Fibroblast of lung (primary cell): ENCODE measurements at regions not wholly inside any gene's neighbourhood (a gene's known extent, or its start where the extent isn't known, plus 50 kb on each side); places are given as distances from the start of the nearest gene placed in this dataset.
A peak's percentile ranks its signal among the peaks of the same experiment; 100 is the strongest.

Experiments
- DNase-seq, 2 donors: peaks; one replicate each; pipeline versions ENCODE4 v3.0.0 to v3.0.0-alpha.2; 2010; ENCODE audit warnings: low read depth in 2 of 2
- H2AFZ ChIP-seq: 2 replicates; pipeline ENCODE4 v1.5.1; 2012; ENCODE audit warnings: low read length, control low read depth, inconsistent platforms
- H3K27ac ChIP-seq: 2 replicates; pipeline ENCODE4 v1.5.1; 2011; ENCODE audit warnings: low read length, control low read depth; ENCODE audit not compliant: insufficient read depth
- H3K27me3 ChIP-seq: 2 replicates; pipeline ENCODE4 v1.5.1; 2011; ENCODE audit warnings: mild to moderate bottlenecking, low read length; ENCODE audit not compliant: control insufficient read depth, insufficient read depth
- H3K36me3 ChIP-seq: 2 replicates; pipeline ENCODE4 v1.5.1; 2011; ENCODE audit warnings: low read length; ENCODE audit not compliant: control insufficient read depth, insufficient read depth
- H3K4me1 ChIP-seq: 2 replicates; pipeline ENCODE4 v1.5.1; 2011; ENCODE audit warnings: low read length; ENCODE audit not compliant: control insufficient read depth, insufficient read depth; ENCODE audit errors: extremely low read depth
- H3K4me2 ChIP-seq: 2 replicates; pipeline ENCODE4 v1.5.1; 2011; ENCODE audit warnings: low read length, control low read depth; ENCODE audit not compliant: insufficient read depth; ENCODE audit errors: extremely low read depth
- H3K4me3 ChIP-seq, 4 experiments: fragments of 200-600 bp in 1 of 4; sonication (generic) in 1 of 4; replicated peaks in 1 of 4; 2 replicates each; pipeline ENCODE4 v1.5.1; 2011 to 2016; ENCODE audit warnings: low read length in 4 of 4, low read depth in 3 of 4, mild to moderate bottlenecking in 3 of 4, control low read depth in 2 of 4, inconsistent platforms in 1 of 4, mixed read lengths in 1 of 4; ENCODE audit not compliant: insufficient read depth in 1 of 4; ENCODE audit errors: control extremely low read depth in 1 of 4
- H3K79me2 ChIP-seq: 2 replicates; pipeline ENCODE4 v1.5.1; 2012; ENCODE audit warnings: mild to moderate bottlenecking, low read length, inconsistent platforms; ENCODE audit not compliant: control insufficient read depth, insufficient read depth
- H3K9ac ChIP-seq: 2 replicates; pipeline ENCODE4 v1.5.1; 2011; ENCODE audit warnings: mild to moderate bottlenecking, low read length, control low read depth; ENCODE audit not compliant: insufficient read depth
- H3K9me3 ChIP-seq: 2 replicates; pipeline ENCODE4 v1.5.1; 2012; ENCODE audit warnings: low read depth, low read length; ENCODE audit not compliant: control insufficient read depth, insufficient read depth
- H4K20me1 ChIP-seq: 2 replicates; pipeline ENCODE4 v1.5.1; 2011; ENCODE audit warnings: low read length; ENCODE audit not compliant: control insufficient read depth, insufficient read depth; ENCODE audit errors: extremely low read depth
- CTCF ChIP-seq, 2 donors: IDR thresholded peaks in 1 of 2; conservative IDR thresholded peaks in 1 of 2; 1 replicate in 1 of 2; 2 replicates in 1 of 2; pipeline ENCODE4 v1.5.1; 2011 to 2012; ENCODE audit warnings: low read length in 2 of 2, control low read depth in 1 of 2, inconsistent platforms in 1 of 2, low read depth in 1 of 2, mild to moderate bottlenecking in 1 of 2
- EZH2 ChIP-seq: IDR thresholded peaks from 2 replicates; pipeline ENCODE4 v1.5.1; 2012; ENCODE audit warnings: low read length, control low read depth, mild to moderate bottlenecking; ENCODE audit errors: missing control alignments

- Histone ChIP-seq H3K4me3 (no peak overlapping the region), H3K9ac (no peak overlapping the region), H2AFZ (no peak overlapping the region), H3K4me2 (no peak overlapping the region), H3K9me3 (no peaks in the 10 kb centered on the region), H4K20me1 (no peaks in the 10 kb centered on the region), H3K4me1 (no peaks in the 10 kb centered on the region), H3K79me2 (no peaks in the 10 kb centered on the region), H3K27me3 (peaks cover 47% of the 10 kb centered on the region), H3K27ac (no peak overlapping the region), H3K36me3 (no peaks in the 10 kb centered on the region)
- no peak for DNase-seq
- TF ChIP-seq CTCF (conservative IDR thresholded peaks at IDR 0.05 in 1 of 2, IDR thresholded peaks at IDR 0.05 in 1 of 2; ENCODE audit: low read depth in 1 of 2, low read length in 2 of 2) (no peak), EZH2 (peak; percentile 93)
These were observed 90.5 kb upstream of the PAX2 start for GRCh38 chr10:100654782-100655325.

DNA sequence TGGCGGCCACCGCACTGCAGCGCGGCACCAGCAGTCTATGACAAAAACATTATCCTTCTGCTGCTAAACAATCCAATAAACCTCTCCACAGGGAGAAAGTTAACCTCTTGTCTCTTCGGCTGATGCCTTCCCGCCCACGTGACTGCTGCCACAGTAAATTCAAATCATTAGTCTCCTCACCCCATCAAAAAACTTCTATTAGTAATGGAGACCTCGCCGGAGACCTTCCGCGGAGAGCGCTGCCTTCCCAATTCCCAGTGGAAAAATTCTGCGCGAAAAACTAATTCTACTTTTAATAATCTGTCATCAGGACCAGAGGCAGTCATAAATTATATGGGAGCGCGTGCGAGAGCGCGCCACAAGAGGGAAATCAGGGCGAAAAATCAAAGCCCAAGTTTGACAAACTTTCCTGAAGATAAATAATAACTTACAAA, 90.0 kb upstream of the PAX2 start:
- peaks cover 51% of the 10 kb centered on the region for H3K27me3 ChIP-seq
- TF ChIP-seq EZH2 (no peak), CTCF (conservative IDR thresholded peaks at IDR 0.05 in 1 of 2, IDR thresholded peaks at IDR 0.05 in 1 of 2; ENCODE audit: low read depth in 1 of 2, low read length in 2 of 2) (no peak)
- H3K4me2 ChIP-seq = no peak overlapping the region
- no peaks in the 10 kb centered on the region for H3K4me1 ChIP-seq
- no peak overlapping the region for H3K27ac ChIP-seq
- no peaks in the 10 kb centered on the region for H3K36me3 ChIP-seq
- no peak for DNase-seq
- no peak overlapping the region for H3K4me3 ChIP-seq
- H3K79me2 ChIP-seq = no peaks in the 10 kb centered on the region
- no peaks in the 10 kb centered on the region for H4K20me1 ChIP-seq
- no peak overlapping the region for H3K9ac ChIP-seq
- H3K9me3 ChIP-seq = no peaks in the 10 kb centered on the region
- no peak overlapping the region for H2AFZ ChIP-seq

DNA sequence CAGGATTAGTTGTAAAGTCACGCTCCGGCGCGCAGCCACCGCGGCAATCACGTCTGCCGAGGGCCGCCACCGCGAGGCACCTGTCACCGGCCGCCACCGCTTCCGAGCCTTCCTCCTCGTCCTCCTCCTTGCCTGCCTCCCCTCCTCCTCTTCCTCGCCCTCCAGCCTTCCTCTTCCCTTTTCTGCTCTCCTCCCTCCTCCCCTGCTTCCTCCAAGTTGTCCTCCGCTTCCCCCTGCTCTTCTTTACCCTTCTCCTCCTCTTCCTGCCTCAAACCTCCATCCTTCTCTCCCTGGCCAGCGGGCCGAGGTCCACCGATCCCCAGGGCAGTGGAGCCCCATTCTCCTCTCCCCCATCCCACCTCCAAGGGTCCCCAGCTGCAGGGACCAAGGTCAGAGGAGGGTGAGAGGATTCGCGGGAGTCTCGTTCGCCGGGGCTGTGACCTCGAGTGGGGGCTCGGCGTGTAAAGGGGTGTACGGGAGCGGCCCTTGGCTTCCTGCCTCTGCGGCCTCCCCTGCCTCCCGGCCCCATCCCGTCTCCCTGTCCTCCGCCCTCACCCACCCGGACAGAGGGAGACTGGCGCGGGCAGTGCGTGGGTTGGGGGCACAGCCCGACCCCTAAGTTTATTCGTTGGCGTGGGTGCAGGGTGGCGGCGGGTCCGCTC, 89.5 kb upstream of the PAX2 start:
- TF ChIP-seq CTCF (conservative IDR thresholded peaks at IDR 0.05 in 1 of 2, IDR thresholded peaks at IDR 0.05 in 1 of 2; ENCODE audit: low read depth in 1 of 2, low read length in 2 of 2) (no peak), EZH2 (peak; percentile 99)
- Histone ChIP-seq H3K9me3 (no peaks in the 10 kb centered on the region), H2AFZ (no peak overlapping the region), H3K4me1 (no peaks in the 10 kb centered on the region), H3K27me3 (peaks cover 54% of the 10 kb centered on the region), H3K79me2 (no peaks in the 10 kb centered on the region), H3K36me3 (no peaks in the 10 kb centered on the region), H3K4me3 (no peak overlapping the region), H4K20me1 (no peaks in the 10 kb centered on the region), H3K4me2 (no peak overlapping the region), H3K27ac (no peak overlapping the region), H3K9ac (no peak overlapping the region)
- no peak for DNase-seq
